GM21367 (cell line): ENCODE measurements at regions not wholly inside any gene's neighbourhood (a gene's known extent, or its start where the extent isn't known, plus 50 kb on each side); places are given as distances from the start of the nearest gene placed in this dataset.
"Not testable (repeated sequence)": the region's sequence is repeated elsewhere in the genome, so short reads cannot be mapped to it uniquely, and the experiment has no call there.

Experiments used
- ATAC-seq: cut with Tn5 transposase; IDR thresholded peaks from one replicate; pipeline ENCODE4 v1.9.1; 2021; ENCODE audit not compliant: unreplicated experiment

DNA sequence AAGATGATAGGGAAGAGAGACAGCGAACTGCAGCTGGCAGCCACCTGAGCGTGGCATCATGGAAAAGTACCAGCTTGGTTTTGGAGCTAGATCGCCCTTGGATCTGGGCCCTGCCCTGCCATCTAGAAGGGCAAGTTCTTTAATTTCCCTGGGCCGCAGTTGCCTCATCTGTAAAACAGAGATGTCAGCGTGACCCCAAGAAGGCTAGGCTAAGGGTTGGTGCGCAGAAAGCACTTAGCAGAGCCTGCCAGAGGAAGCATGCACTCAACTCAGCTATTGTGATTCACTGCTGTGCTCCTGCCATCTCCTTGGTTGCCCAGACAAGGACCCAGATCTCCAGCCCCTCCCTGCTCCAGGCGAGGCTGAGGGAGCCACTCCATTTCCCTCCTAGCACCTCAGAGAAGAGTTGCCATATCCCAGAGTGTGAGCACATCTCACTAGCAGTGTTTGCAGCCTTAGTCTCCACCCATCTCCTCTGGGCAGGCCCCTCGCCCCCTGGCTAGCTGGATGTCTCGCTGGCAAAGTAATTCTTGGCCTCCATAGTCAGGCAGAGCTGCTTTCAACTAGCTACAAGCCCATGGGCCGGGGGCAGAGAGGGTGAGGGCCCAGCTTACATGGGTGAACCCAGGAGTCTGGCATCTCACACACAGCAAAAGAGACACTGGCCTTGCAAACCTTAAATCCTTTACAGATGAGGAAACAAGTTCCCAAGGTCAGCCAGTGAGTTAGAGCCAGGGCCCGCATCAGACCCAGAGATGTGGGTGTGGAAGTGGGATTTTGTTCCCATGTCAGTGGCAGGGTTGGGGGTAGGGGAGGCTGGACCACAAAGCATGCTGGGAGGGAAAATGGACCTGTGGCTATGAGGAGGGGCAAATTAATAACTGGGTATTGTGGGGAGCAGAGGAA is 280.7 kb upstream of the TLE3 start:
- ATAC-seq: no peak

DNA sequence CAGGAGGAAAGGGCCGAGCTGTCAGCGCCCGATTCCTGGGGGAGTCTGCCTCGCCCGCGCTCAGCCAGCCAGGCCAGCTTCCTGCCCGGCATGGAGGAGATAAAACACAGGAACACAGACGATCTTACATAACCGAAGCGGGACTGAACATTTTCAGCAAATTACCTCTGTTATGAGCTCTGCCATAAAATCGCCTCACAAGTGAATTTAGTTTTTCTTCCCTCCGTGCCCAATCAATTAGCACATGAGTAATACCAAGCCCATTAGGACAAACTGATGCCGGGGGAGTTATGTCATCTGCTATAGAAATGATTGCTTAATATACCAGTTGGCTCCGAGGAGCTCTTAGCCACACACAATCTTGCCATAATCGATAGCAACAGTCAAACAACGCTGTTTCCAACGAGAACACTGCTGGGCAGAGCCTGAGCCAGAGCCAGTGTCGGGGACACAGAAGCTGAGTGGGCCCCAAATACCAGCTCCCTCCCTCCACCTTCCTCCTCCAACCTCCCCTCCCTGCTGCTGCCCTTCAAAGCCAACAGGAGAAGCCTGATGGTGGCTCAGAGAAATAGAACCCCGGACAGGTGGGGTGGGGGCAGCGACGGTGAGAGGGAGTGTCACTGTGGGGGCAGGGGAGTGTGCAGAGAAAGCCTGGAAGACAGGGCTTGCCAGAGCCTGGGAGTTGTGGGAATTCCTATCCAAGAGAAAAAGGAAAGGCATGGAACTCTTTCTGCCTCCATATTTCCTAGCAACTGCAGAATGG is 279.4 kb upstream of the TLE3 start:
- ATAC-seq: no peak

DNA sequence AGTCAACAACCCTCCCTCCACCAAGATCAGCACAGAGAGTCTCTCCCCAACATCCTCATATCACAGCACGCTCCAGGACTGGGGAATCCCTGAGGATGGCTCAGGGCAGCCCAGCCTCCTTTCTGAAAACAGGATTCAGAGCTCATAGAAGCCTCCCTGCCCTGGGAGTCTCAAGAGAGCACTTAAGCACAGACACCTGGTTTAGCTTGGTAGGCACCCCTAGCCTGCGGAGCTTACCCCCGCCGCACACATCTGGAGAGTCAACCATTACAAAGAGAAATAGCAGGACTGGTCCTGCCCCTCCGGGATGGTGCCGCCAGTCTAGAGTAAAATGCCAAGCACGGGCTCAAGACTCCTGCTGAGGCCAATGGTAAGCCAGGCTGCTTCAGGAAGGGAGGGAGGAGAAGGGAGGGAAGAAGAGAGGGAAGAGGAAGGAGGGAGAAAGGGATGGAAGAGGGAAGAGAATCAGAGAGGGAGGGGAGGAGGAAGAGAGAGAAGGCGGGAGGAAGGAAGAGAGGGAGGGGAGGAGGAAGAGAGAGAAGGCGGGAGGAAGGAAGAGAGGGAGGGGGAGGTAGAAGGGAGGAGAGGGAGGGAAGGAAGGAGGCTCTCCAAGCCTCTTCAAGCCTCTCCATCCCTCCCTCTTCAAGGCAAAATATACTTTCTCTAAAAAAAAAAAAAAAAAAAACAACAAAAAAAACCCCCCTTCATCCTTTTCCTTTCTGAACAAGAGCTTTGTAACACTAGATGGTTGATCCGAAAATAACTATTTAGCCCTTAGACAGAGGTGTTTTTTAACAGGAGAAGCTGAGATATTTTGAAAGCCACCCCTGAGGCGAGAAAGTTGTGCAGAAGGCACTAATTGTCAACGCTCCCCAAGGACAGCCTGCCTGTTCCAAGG is 278.6 kb upstream of the TLE3 start:
- ATAC-seq: no peak

DNA sequence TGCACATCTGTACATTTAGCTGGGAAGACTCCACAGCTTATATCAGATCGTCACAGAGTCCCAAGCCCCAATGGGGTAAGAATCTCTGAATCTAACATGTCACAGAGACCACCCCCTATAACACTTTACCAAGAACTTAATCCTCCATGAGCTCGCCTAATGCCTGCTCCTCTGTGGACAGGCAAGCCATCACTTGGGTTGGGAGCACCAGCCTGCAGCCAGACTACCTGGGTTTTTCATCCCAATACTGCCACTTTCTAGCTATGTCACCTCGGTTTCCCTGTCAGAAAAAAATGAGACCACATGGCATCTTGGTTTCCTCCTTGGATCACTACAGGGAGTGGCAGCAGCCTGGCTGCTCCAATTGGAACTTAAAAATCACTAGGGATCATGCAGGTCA is 277.9 kb upstream of the TLE3 start:
- ATAC-seq: no peak

DNA sequence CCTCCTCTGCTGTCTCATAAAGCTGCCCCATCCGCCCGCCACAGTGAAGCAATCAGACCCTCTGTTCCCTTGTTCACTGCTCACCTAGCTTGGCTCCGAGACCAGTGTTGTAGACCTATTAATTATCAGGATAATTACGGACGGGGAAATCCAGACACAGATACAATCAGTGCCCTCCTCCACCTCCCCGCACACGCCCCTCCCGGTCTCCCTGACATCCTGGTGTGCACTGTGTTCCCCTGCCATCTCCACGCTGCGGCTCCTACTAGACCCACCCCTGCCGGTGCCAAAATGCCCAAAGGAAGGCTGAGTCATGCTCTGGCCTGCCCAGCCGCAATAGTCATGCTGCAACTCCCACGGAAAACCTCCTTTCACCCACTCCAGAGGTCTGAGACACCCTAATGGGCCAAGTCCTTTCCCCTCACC is 277.3 kb upstream of the TLE3 start:
- ATAC-seq: no peak

DNA sequence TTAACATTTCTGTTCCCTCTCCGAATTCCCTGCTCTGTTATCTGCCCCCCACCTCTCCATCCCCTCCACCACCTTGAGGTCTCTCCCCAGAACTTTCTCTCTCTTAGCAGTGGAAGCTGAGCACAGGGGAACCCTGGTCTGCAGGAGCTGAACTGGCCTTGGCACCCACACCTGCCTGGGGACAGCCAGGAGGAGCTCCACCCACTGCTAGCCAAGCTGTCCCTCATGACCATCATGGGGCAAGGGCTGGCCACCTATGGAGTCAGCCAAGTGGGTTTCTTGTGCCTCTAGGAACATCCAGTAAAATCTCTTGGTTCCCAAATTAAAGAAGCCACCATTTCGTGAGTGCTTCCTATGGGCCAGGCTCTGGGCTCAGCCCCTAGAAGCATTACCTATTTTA is 276.4 kb upstream of the TLE3 start:
- no peak for ATAC-seq

DNA sequence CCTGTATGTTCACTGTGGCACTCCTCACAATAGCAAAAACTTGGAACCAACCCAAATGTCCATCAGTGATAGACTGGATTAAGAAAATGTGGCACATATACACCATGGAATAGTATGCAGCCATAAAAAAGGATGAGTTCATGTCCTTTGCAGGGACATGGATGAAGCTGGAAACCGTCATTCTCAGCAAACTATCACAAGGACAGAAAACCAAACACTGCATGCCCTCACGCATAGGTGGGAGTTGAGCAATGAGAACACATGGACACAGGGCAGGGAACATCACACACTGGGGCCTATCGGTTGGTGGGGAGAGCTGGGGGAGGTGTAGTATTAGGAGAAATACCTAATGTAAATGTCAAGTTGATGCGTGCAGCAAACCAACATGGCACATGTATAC is 275.7 kb upstream of the TLE3 start:
- not testable (repeated sequence) for ATAC-seq

DNA sequence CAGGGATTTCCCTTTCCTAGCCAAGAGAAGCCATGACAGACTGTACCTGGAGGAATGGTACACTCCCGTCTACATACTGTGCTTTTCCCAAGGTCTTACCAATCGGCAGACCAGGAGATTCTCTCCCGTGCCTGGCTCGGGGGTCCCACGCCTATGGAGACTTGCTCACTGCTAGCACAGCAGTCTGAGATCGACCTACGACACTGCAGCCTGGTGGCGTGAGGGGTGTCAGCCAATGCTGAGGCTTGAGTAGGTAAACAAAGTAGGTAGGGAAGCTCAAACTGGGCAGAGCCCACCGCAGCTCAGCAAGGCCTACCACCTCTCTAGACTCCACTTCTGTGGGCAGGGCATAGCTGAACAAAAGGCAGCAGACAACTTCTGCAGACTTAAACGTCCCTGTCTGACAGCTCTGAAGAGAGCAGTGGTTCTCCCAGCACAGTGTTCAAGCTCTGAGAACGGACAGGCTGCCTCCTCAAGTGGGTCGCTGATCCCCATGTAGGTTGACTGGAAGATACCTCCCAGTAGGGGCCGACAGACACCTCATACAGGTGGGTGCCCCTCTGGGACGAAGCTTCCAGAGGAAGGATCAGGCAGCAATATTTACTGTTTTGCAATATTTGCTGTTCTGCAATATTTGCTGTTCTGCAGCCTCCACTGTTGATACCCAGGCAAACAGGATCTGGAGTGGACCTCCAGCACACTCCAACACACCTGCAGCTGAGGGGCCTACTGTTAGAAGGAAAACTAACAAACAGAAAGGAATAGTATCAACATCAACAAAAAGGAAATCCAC is 270.4 kb upstream of the TLE3 start:
- ATAC-seq: not testable (repeated sequence)

DNA sequence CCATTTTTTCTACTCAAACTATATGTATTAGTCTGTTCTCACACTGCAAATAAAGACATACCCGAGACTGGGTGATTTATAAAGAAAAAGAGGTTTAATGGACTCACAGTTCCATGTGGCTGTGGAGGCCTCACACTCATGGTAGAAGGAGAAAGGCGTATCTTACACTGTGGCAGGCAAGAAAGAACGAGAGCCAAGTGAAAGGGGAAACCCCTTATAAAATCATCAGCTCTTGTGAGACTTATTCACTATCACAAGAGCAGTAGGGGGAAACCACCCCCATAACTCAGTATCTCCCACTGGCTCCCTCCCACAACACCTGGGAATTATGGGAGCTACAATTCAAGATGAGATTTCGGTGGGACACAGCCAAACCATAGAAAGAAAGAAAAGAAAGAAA is 266.3 kb upstream of the TLE3 start:
- ATAC-seq: not testable (repeated sequence)

DNA sequence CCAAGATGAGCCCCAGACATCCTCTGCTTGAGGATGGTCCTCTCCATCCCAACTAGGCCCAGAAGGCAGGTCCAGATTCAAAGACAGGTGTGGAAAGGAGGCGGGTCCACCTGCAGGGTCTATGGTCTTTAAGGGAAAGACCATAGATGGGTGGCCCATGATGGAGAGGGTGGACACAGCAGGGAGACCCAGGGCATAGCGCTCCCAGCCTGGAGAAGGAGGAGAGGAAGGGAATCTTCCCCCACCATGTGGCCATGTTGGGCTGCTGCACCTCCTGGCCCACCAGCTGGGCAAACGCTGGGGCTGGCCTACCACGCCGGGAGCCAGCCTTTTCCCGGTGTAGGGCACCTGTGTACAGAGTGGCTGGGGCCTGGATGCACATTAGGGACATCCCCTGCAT is 265.2 kb upstream of the TLE3 start:
- ATAC-seq: no peak

DNA sequence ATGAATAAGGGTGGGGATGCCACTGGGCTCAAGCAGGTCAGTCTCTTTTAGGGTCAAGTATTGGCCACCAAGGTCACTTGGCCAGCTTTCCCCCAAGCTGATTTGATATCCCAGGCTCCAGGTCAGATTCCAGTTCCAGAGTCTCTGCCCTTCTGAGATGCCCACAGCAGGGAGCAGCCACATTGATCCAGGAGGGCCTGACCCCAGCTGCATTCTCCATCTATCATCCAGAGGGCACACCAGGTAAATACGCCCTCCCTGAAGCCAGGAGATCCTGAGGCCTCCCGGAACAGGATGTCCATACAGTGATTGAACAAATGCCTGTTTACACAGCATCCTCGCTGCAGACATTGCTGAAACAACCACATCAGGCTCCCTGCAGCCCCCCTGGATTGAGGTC is 264.6 kb upstream of the TLE3 start:
- no peak for ATAC-seq

DNA sequence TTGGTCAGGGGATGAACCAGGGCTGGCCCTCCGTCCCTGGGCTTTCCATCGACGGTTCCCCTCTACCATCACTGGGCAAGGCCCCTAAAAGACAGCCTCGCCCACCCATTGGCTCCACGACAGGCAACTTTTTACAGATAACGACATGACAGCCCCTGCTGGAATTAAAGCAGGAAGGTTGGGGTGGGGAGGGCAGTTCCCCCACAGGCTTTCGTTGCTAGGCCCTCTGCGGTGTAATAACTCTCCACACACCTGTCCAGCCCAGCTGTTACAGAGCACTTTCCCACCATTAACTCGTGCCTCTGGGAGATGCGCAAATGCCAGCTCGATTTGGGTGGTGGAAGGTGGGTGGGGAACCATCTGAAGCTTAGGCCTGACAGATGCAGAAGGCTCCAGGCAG is 264.2 kb upstream of the TLE3 start:
- no peak for ATAC-seq

DNA sequence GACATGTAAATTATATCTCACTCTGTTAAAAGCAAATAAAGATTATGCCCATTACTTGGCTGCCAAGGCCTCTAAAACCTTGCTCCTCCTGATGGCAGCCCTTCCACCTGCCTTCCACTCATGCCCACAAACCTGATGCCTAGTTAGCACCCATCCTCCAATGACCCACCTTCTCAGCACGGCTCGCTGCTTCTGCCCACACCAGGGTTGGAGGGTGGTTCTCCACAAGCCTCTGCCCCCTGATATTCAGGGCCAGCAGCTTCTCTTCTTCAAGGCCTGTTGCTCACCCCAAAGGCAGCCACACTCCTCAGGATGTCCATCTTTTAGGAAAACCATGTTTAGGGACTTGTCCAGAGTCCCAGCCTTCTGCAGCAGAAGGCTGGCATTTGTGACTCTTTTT is 263.4 kb upstream of the TLE3 start:
- no peak for ATAC-seq

DNA sequence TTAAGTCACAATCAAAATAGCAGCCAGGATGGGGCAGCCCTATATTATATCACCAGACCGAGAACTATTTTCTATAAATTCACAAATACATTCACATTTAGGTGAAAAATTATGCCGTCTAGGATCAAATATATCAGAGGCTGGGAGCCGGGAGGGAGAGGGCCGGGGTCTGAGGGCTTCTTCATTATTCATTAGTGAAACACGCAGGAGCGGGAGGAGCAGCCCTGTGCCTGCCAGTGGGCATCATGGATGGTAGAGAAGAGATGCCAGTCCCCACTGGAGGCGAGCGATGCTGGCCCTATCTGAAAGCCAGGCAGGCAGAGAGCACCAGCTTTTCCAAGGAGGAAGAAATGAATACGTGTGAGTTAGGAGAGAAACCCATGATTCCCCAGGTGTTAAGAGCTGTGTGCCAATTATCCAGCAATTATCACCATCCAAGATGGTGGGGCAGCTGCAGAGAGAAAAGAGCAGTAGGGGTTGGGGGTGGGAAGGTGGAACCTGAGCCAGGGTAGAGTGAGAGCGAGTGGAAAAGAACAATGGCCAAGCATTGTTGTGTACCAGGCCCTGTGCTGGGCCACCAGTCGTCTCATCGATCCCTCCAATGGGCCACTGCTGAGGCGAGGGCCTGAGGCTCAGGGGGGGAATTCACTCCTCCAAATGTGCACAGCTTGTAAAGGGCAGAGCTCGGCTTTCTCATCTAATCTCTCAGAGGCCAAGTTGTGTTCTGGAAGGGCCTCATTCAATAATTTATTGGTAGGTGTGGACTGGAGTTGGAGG is 261.3 kb upstream of the TLE3 start:
- no peak for ATAC-seq

DNA sequence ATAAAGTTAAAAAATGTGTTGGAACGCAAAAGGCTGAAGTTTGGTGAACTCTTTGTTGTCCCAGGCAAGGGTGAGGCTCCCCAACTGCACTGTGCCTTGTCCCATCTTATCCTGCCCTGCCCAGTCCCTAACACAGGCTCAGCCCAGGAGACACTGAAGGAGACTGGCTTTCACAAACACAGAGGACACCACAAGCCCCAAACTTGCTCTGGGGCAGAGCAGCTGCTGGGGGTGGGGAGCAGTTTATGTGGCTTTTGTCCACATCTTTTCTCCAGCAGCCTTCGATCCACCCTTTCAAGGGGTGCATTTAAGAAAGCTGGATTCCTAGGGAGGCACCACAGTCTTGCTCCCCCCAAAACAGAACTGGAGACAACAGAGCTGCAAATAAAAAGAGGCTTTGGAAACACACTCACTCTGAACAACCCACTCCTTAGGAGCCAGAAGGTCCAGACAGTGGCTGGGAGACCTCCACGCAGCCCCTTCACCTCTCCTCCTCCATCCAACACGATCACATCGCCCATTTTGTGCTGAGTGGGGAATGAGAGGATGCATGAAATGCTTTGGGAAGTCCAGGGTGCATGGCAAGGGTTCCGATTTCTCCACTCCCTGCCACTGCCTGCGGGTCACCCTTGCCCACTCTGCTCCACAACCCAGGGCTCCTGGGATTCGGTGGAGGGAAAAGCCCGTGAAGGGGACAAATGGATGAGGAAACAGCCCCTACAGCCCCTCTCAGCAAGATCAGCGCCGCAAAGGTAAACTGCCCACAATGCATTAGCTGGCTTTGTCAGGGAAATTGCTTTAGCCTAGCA is 260.5 kb upstream of the TLE3 start:
- no peak for ATAC-seq

DNA sequence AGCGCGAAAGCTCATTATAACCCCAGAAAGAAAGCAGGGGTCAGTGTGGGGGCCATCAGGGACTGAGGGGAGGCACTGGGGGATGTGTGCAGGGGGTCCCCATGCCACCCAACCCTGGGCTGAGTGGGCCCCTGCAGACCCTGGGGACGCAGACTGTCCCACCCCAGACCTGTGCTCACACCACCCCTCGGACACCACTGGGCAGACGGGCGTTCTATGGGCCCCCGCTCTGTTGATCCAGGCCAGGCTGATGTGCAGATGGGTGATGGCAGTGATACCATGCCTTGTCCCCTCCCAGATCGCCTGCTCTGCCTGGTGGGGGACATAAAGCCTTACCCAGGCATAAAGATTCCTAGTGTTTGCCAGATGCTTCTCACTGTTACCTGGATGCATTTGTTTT is 259.7 kb upstream of the TLE3 start:
- no peak for ATAC-seq

DNA sequence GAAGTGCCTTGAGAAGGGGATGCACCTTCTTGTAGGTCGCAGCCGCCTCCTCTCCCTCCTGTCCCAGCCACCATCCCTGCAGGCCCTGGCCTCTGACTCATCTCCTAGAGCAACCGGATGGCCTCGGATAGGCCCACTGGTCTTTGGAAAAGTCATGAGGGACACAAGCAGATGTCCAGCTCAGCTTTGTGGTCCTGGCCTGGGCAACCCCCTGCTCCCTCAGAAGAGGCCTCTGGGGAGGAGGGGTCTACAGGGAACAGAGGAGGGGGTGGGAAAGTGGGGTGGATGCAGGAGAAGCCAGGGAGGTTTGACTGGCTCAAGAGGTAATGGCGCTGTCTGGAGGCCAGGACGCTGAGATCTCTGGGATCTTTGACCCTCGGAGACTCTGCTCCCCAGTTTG is 259.2 kb upstream of the TLE3 start:
- ATAC-seq: no peak

DNA sequence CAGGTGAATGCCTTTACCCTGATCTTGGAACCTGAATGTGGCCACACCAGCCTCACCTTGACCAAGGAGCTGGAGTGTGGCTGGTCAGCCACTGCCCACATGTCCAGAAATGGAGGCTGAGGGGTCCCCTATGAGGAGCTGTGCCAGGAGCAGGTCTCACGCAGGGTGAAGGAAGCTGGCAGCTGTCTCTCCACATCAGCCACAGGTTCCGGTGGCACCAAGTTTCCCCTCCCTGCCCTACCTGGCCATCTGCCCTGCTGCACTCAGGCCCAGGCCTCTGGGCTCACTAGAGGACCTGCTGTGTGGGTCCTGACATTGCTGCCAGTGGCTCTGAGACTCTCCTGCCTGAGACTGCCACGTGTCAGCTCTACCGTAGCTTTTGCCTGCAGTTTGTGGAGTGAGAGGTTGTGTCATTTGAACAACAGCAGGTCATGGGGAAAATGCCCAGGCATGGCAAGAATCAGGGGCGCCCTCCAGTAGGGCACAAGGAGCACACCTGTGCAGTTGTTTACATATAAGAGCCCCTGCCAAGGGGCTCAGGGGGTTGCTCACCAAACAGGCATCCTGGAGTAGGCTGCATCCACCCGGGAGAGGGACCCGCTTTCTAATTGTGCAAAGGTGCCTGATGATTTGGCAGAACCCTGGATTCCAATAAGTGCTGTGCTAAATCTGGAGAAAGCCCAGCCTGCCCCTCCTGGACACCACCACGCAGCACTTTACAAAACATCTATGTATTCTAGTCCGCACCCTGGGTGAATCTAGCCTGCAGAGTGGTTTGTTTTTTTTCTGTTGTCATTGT is 258.5 kb upstream of the TLE3 start:
- no peak for ATAC-seq
